ENCODE measurements at regions not wholly inside any gene's neighbourhood (a gene's known extent, or its start where the extent isn't known, plus 50 kb on each side); places are given as distances from the start of the nearest gene placed in this dataset.
A peak's percentile ranks its signal among the peaks of the same experiment; 100 is the strongest.
"Not testable (repeated sequence)": the region's sequence is repeated elsewhere in the genome, so short reads cannot be mapped to it uniquely, and the experiment has no call there.

DNA sequence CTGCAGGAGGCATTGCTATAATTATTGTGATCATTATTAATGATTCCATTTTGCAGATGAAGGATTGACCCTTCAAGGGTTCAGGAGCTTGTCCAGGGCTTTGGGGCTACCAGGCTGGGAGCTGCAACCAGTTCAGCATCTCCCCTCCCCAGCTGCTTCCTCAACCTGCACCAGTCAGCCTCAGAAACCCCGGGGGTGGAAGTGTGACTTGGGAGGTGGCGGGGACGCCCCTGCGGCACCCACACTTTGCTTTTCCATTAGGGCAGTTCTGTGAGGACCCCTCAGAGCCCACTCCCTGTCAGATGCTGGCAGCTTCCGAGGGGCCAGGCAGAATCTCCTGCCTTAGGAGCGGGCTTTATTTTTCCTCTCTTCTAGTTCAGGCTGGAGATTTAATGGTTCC lies 85.6 kb downstream of the OLFM1 start:
- DNase-seq = no peak

DNA sequence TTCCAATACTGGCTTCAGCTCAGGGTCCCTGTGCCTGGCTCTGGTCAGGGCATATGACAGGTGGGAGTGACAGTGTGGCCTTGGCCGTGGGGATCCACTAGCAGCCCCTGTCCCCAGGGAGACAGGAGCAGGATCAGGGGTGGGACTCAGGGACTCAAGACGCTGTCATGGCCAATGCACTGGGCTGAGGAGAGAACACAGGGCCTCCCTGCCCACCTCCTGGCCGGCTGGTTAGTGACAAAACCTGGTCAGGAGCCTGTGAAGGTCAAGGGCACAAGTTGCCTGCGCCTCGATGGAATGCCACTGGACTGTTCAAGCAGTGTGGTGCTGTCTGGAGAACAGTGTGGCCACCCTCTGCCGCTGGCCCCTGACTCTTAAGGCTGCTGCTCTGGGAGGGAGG lies 86.8 kb downstream of the OLFM1 start:
- DNase-seq = no peak

DNA sequence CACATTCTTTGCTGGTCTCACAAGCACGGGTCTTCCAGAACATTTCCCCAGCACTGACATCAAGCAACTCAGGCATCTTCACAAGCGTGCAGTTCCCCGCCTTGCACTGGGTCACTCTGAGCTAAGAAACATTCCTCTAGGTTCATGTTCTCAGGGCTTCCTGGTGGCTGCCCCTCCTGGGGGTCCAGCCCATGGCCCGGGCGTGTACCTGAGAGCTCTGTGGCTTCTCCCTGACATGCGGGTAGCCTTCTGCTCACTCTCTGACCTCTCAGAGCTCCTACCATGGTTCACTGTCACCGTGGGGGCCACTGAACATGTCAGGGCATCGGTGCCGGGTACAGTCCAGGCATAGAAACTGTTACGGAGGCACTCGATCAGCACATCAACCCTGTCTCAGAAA lies 87.5 kb downstream of the OLFM1 start:
- DNase-seq = no peak

DNA sequence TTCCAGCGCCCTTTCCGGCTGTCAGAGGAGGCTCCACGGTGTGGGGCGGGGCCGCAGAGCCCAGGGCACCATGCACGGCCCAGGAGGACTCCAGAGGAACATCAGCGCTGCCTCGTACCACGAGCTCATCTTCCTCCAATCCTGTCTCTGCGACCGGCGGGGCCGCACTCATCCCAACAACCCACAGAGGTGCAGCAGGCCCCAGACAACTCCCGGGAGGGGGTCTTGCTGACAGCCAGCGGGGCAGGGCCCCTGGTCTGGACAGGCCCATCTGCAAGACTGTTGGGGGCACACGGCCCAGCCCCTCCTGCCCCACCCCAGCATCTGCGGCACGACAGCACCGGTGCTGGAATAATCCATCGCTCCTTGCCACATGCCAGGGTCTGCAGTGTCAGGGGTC lies 88.8 kb downstream of the OLFM1 start:
- DNase-seq = no peak

DNA sequence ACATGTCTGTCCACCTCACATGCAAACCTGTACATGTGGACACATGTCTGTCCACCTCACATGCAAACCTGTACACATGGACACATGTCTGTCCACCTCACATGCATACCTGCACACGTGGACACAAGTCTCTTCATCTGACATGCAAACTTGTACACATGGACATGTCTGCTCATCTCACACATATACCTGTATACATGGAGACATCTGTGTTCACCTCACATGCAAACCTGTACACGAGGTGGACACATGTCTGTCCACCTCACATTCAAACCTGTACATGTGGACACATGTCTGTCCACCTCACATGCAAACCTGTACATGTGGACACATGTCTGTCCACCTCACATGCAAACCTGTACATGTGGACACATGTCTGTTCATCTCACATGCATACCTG lies 90.1 kb downstream of the OLFM1 start:
- not testable (repeated sequence) for DNase-seq

DNA sequence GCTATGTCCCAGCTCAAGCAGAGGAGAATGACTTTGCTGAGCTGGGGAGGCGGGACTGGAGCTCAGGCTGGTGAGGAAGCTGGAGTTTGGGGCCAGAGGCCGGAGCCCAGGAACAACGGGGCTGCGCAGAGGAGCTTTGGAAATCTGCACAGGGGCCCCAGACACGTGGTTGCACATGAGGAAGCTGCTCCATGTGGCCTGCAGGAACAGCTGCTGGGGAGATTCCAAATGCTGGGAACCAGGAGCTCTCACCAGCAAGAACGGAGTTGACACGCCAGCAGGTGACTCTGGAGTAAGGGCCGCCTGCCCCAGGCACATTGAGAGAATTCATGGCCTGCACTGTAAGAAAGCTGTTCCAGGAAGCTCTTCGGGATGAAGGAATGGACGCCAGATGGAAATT lies 91.0 kb downstream of the OLFM1 start:
- peak; percentile 75 for DNase-seq

DNA sequence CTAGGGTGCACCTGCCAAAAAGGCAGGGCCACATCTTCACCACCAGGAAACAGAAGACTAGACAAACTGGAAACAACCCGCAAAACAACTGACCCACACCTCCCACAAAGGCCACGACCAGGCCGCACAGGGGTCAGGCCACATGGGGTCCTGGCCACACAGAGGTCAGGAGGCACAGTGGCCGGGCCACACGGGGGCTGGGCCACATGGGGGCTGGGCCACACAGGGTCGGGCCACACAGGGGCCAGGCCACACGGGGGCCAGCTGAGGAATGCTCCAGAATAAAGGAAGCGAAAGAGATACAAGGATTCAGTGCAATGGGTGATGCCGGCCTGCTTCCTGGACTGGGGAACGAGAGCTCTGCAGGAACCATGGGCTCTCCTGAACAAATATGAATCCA lies 91.6 kb downstream of the OLFM1 start:
- DNase-seq = no peak

DNA sequence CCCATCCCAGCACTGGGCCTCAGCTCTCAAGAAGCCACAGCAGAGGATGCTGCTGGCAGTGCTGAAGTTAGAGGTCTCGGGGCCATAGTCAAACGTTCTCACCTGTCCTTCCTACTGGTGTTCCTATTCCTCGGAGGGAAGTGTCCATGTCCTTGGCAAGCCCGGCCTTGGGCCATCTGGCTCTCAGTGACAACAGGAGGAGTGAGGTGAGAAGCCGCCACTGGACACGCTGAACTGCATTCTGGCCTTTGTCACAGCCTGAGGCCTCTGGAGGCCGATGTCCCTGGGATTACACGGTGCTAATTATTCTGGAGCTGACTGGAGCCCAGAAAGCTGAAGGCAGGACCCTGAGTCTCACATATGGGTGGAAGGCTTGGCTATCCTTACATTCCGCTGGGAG lies 92.5 kb downstream of the OLFM1 start:
- DNase-seq = no peak

DNA sequence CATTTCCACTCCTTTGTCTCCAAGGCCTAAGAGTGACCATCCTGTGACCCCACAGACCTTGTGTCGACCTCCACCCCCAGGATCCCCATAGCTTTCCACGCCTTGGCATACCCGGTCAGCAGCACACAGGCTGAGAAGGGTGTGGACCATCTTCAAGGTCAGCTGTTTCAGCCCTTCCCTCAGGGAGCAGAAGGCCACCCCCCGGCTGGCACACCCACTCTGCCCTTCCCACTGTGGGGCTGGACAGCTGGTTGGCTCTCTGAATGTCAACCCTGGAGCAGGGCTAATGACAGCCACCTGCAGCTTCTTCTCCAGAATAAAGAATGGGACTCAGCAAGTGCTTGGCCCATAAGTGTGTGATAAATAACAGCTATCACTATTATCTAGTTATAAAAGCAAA lies 93.1 kb downstream of the OLFM1 start:
- peak; percentile 50 for DNase-seq

DNA sequence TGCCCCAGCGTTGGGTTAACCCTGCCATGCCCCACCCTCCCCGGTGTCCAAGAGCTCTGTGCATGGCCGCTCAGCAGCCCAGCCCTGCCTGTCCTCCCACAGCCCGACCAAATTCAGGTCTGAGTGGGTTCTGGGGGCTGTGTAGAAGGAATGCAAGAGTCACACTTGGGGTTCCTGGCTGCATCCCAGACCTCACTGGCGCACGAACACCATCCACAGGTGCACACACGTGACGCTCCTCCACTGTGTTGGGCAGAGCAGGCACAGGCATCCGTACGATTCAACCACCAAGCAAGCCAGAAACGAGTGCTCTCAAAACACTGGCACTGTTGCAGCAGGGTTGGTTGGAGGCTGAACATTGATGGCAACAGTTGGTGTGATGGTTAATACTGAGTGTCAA lies 93.9 kb downstream of the OLFM1 start:
- DNase-seq = no peak

DNA sequence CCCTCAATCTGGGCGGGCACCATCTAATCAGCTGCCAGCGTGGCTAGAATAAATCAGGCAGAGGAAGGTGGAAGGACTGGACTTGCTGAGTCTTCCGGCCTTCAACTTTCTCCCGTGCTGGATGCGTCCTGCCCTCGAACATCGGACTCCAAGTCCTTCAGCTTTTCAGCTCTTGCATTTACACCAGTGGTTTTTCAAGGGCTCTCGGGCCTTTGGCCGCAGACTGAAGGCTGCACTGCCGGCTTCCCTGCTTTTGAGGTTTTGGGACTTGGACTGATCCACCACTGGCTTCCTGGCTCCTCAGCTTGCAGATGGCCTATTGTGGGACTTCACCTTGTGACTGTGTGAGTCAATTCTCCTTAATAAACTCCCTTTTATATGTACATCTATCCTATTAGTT lies 94.4 kb downstream of the OLFM1 start:
- DNase-seq = not testable (repeated sequence)

DNA sequence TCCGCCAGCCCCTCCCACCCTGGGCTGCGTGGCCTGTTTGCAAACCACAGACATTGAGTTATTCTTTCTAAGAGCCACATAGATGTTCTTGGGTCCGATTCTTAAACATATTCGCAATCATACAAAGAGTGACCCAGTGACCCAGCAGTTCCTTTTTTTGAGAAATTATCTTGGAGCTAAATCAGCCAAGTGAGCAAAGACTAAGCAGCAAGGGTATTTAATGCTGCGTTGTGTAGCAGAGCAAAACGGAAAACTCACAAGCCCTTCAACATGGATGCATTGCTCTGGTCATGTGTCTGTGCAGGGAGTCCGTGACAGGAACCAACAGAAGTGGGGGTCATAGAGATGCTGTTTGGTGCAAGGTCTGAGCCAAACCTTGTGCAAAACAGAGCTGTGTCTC lies 95.6 kb downstream of the OLFM1 start:
- DNase-seq = no peak

DNA sequence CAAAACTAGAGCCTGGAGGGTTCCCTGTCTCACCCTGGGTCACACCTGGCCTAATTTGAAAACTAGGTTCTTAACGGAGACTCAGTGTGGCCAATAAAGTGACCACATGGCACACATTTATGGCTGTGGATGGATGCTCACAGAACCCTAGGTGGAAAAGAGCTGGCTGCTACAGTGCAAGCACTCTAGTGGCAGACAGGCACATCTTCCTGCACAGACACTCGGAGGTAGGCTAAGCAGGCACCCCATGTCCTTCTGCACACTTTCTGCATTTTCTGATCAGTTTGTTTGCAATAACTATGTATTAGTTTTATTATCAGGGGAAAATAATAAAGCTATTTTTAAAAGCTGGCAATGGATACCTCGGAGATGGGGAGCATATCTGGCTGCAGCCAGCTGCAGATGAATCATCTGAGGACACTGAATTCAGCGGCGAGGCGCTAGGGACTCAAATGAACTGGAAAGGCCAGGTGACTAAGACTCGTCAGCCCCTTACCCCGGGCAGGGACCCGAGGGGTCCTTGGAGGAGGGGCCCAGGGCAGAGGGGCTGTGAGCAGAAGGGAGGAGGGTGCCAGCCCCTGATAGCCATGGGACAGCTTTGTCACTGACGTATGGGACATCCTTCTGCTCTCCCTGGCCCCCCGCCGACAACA lies 96.2 kb downstream of the OLFM1 start:
- no peak for DNase-seq

DNA sequence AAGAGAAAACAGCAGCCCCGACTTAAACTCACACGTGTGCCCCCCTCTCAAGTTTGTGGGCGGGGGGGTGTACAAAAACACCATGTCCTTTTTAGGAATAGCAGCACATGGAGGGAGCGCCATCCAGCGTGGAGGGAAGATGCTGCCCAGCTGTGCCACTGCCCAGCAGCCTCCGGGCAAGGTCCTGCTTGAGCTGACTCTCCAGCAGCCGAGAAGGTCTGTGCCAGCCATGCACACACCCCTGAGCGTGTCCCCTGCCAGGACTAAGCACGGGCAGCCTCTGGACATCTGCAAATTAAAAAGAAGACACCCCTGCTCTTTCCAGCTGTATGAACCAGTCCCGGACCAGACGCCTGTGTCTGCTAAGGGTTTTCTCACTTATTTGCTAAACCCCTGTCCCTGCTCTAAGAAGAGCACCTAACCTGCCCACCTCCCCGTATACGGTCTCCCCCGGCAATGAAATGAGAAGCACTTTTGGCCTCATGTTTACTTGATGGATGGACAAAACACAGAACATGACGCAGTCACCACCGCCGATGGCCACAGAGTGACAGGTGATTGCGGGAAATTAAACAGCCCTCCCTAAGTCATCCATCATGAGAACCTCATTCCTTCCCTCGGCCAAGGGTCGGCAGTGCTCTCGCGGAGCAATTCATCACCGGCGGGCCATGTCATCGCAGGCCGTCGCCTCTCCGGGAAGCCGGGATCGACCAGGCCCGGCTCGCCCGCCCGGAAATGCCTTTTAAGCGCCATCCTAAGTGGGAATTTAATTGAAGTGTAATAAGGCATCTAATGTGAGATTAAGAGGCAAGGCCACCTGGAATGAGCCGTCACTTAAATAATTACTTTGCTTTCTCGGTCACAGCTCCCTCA lies 96.9 kb downstream of the OLFM1 start:
- no peak for DNase-seq

DNA sequence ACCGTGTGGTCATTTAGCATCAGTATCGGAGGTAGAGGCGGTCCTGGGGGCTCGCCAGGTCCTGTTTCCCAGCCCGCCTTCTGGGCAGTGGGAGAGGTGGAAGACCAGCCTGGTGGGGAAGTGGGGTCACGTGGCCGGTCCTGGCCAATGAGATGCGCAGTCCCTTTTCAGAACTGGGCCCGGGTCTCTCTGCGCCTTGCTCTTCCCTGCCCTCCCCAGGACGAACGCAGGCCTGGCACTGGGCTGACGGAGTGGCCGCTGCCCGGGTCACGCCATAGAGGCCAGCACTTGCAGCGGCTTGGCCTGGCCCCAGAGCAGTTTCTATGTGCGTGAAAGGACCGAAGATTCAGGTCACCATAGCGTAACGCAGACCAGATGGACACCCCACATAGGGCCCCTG lies 97.6 kb downstream of the OLFM1 start:
- no peak for DNase-seq

DNA sequence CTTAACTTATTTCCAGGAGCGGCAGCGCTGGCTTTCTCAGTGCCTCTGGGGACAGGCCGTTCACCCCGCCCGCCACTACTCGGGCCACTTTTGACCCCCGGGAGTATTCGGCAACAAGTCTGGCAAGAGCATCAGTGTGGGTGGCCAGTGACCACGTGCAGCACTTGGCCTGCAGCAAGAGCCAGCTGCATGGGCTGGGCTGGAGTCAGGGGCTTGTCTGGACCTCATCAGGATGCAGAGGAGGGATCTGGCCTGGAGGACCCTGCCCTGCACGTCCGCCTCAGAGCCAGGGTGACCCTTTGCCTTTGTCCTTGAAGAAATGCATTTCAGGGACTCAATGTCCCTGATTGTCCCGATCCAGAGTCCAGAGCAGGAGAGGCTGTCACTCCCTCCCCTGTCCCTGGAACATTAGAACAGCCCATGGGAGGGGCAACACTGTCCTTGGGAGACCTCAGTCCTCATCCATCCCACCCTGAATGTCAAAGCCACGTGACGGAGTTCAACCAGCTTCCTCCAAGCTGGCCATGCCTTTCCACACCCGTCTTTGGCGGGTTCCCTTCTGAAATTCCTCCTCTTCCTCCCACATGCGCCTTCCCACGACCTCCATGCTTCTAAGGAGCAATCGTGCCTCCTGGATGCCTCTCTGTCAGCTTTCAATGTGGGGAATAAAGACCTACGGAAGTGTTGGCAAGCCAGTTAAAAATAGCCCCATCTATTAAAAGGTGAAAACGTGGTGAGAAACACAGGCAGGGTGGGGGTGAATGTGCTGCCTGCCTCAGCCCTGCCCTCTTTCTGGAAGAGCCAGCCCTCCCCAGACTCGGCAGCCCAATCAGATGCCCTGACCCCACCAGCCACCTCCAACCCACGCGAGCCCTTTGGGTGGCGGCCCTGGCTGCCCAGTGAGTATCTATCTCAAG lies 99.0 kb downstream of the OLFM1 start:
- peak; percentile 21 for DNase-seq

DNA sequence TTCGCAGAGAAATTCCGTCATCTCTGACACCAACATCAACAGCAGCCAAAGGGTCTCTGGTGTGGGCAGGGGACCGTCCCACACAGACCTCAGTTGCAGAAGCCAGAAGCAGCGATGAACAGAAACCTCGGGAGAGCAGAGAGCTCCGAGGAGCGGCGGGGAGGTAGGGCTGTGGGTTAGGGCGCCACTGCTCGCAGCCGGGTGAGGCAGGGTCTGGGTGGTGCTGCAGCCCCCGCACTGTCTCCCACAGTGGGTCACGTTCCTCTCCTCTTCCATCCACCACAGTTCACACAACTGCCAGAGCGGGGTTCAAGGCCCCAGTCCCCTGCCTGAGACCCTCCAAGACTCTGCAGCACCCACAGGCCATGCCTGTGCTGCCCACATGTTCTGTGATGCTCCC lies 99.9 kb downstream of the OLFM1 start:
- DNase-seq = no peak

DNA sequence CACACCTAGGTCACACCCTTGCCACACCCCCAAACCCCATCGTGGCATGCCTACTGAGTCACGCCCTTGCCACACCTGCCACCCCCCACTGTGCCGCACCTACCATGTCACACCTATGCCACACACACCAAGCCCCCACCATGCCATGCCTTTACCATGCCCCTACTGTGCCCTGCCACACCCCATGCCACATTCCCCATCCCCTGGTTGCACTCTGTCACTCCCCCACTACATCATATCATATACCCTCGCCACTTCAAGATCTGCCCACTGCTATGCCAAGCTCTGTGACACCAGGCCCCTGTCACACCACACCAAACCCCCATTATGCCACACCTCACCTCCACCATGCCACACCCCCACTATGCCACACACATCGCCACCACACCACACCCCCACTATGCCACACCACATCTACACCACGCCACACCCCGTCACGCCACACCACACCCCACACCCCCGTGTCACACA lies 101.2 kb downstream of the OLFM1 start:
- no peak for DNase-seq

DNA sequence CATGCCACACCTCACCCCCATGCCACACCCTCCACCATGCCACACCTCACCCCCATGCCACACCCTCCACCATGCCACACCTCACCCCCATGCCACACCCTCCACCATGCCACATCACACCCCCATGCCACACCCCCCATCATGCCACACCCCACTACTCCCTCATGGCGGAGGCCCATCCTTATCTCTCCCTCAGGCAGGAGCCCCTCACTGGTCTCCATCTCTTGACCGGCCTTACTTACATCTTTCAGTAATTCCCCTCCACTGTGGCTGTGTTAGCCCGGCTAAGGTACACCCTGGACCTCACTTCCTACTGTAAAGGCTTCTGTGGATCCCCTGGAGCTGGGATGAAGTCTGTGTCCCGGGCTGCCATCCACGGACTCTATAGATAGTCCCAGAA lies 102.0 kb downstream of the OLFM1 start:
- DNase-seq = no peak

DNA sequence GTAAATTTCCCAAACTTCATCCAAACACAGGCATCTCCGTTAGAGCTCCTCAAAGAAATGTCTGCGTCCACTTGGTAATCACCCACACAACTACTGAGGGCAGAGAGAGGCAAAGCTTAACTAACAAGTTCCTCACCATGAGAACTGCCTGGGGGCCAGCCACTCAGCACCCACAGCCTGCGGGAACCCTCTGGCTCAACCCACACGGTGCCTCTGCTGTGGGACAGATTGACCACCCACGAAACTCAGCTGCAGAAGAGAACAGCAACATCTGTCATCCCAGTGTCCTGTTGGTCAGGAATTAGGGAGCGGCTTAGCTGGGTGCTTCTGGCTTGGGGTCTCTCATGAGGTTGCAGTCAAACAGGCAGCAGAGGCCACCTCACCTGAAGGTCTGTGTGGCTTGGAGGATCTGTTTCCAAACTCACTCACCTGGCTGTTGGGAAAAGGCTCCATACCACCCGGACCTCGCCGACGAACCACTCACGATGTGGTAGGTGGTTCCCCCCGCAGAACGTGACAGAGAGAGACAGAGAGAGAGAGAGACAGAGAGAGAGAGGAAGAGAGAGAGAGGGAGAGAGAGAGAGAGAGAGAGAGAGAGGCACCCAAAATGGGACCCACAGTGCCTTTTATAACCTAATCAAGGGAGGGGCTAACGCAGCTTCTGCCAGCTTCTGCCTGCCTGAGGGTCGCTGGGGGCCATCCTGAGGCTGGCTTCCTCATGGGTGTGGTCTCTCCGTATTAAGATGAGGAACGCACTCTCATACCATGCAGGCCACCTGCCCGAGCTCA lies 103.5 kb downstream of the OLFM1 start:
- DNase-seq = no peak

DNA sequence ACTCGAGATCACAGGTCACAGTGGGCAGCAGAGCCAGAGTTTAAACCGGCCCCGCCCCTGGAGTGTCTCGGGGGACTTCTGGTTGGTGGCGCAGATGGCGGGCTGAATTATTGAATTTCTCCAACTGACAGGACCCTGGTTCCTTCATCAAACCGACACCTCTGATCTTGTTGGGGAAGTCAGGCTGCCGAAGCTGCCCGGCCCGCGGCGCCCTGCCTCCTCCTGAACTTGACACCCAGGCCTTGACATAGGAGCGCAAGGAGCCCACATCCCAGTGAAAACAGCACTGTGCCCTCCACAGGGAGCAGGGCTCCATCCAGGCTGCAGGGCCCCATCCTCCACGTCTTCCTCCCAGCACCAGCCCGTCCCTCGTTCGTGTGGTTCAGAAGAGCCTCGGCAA lies 105.2 kb downstream of the OLFM1 start:
- DNase-seq = no peak

DNA sequence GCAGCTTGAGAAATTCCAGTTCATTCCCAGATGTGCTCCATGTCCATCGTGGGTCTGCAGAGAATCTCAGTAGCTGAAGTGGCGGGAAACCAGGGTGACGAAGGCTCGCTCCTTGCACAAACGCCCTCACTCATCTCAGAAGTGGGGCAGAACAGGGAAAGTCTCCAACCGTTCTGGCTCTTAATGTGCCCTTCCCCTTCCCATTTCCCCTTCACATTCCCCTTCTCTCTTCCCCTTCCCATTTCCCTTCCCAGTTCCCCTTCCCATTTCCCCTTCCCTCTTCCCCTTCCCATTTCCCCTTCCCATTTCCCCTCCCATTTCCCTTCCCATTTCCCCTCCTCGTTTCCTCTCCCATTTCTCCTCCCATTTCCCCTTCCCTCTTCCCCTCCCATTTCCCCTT lies 108.5 kb downstream of the OLFM1 start:
- not testable (repeated sequence) for DNase-seq

Measured in tongue (tissue), 1 donor.